ENCODE measurements at regions not wholly inside any gene's neighbourhood (a gene's known extent, or its start where the extent isn't known, plus 50 kb on each side); places are given as distances from the start of the nearest gene placed in this dataset.

- POLR2A ChIA-PET: no interaction called here
- H3K4me3 Mint-ChIP-seq: no peak overlapping the region
- H3K27ac Mint-ChIP-seq: no peak overlapping the region
These were observed 306.2 kb upstream of the ARID1B start for GRCh38 chr6:156471000-156471399.

GRCh38 chr6:156464100-156464878 is 312.9 kb upstream of the ARID1B start:
- no peak overlapping the region for H3K27ac Mint-ChIP-seq
- POLR2A ChIA-PET: no interaction called here
- peaks cover 18% of the 10 kb centered on the region for H3K27me3 Mint-ChIP-seq
- no peak overlapping the region for H3K4me3 Mint-ChIP-seq
- peaks cover 3% of the 10 kb centered on the region for H3K4me1 Mint-ChIP-seq
- ATAC-seq (ENCODE audit: low read depth) (no peak), DNase-seq (no peak)
- peaks cover 3% of the 10 kb centered on the region for H3K36me3 Mint-ChIP-seq
- peaks cover 7% of the 10 kb centered on the region for H3K9me3 Mint-ChIP-seq

More at GRCh38 chr6:156471000-156471399, 306.2 kb upstream of the ARID1B start:
- peaks cover 4% of the 10 kb centered on the region for H3K36me3 Mint-ChIP-seq
- no peak for DNase-seq
- peaks cover 4% of the 10 kb centered on the region for H3K27me3 Mint-ChIP-seq
- peaks cover 4% of the 10 kb centered on the region for H3K4me1 Mint-ChIP-seq
- ATAC-seq (ENCODE audit: low read depth): no peak
- peaks cover 9% of the 10 kb centered on the region for H3K9me3 Mint-ChIP-seq

GRCh38 chr6:156461647-156462046 is 315.5 kb upstream of the ARID1B start:
- Mint-ChIP-seq H3K36me3 (peaks cover 3% of the 10 kb centered on the region), H3K9me3 (peaks cover 5% of the 10 kb centered on the region), H3K4me1 (peaks cover 3% of the 10 kb centered on the region), H3K4me3 (no peak overlapping the region), H3K27ac (no peak overlapping the region), H3K27me3 (peaks cover 14% of the 10 kb centered on the region)
- no peak for DNase-seq
- no peak for ATAC-seq (ENCODE audit: low read depth)
- POLR2A ChIA-PET: no interaction called here

- Mint-ChIP-seq H3K4me3 (no peak overlapping the region), H3K27me3 (peaks cover 7% of the 10 kb centered on the region), H3K27ac (no peak overlapping the region), H3K9me3 (peaks cover 4% of the 10 kb centered on the region), H3K4me1 (no peaks in the 10 kb centered on the region), H3K36me3 (no peaks in the 10 kb centered on the region)
- DNase-seq (no peak), ATAC-seq (ENCODE audit: low read depth) (no peak)
- POLR2A ChIA-PET: no interaction called here
These were observed 319.6 kb upstream of the ARID1B start for GRCh38 chr6:156457601-156458000.

- POLR2A ChIA-PET: no interaction called here
- DNase-seq: no peak
- Mint-ChIP-seq H3K27ac (no peak overlapping the region), H3K27me3 (peaks cover 4% of the 10 kb centered on the region), H3K36me3 (no peaks in the 10 kb centered on the region), H3K4me1 (peaks cover 1% of the 10 kb centered on the region), H3K9me3 (peaks cover 4% of the 10 kb centered on the region), H3K4me3 (no peak overlapping the region)
- ATAC-seq (ENCODE audit: low read depth): no peak
These were observed 321.3 kb upstream of the ARID1B start for GRCh38 chr6:156455847-156456246.

GRCh38 chr6:156454867-156455266 is 322.3 kb upstream of the ARID1B start:
- H3K27me3 Mint-ChIP-seq: peaks cover under 1% of the 10 kb centered on the region
- no peak for DNase-seq
- peaks cover 4% of the 10 kb centered on the region for H3K9me3 Mint-ChIP-seq
- no peak for ATAC-seq (ENCODE audit: low read depth)
- H3K36me3 Mint-ChIP-seq: no peaks in the 10 kb centered on the region
- POLR2A ChIA-PET: no interaction called here
- peaks cover 8% of the 10 kb centered on the region for H3K4me1 Mint-ChIP-seq
- H3K27ac Mint-ChIP-seq: no peak overlapping the region
- no peak overlapping the region for H3K4me3 Mint-ChIP-seq

GRCh38 chr6:156451726-156452125 is 325.5 kb upstream of the ARID1B start:
- H3K9me3 Mint-ChIP-seq: peaks cover 4% of the 10 kb centered on the region
- POLR2A ChIA-PET: no interaction called here
- H3K4me1 Mint-ChIP-seq: peaks cover 8% of the 10 kb centered on the region
- no peak overlapping the region for H3K4me3 Mint-ChIP-seq
- no peaks in the 10 kb centered on the region for H3K27me3 Mint-ChIP-seq
- H3K36me3 Mint-ChIP-seq: no peaks in the 10 kb centered on the region
- DNase-seq: no peak
- no peak overlapping the region for H3K27ac Mint-ChIP-seq
- no peak for ATAC-seq (ENCODE audit: low read depth)

- no peaks in the 10 kb centered on the region for H3K36me3 Mint-ChIP-seq
- peaks cover 4% of the 10 kb centered on the region for H3K9me3 Mint-ChIP-seq
- H3K4me3 Mint-ChIP-seq: no peak overlapping the region
- peaks cover 8% of the 10 kb centered on the region for H3K4me1 Mint-ChIP-seq
- H3K27me3 Mint-ChIP-seq: no peaks in the 10 kb centered on the region
- no peak for ATAC-seq (ENCODE audit: low read depth)
- DNase-seq: no peak
- POLR2A ChIA-PET: no interaction called here
- no peak overlapping the region for H3K27ac Mint-ChIP-seq
These were observed 326.1 kb upstream of the ARID1B start for GRCh38 chr6:156451088-156451487.

- POLR2A ChIA-PET: no interaction called here
- Mint-ChIP-seq H3K27ac (no peak overlapping the region), H3K4me3 (no peak overlapping the region), H3K36me3 (no peaks in the 10 kb centered on the region), H3K9me3 (peaks cover 4% of the 10 kb centered on the region), H3K27me3 (no peaks in the 10 kb centered on the region), H3K4me1 (peaks cover 8% of the 10 kb centered on the region)
- ATAC-seq (ENCODE audit: low read depth): no peak
- DNase-seq: no peak
These were observed 326.8 kb upstream of the ARID1B start for GRCh38 chr6:156450421-156450820.

- POLR2A ChIA-PET: no interaction called here
- DNase-seq (no peak), ATAC-seq (ENCODE audit: low read depth) (no peak)
- Mint-ChIP-seq H3K4me1 (peaks cover 8% of the 10 kb centered on the region), H3K36me3 (peaks cover under 1% of the 10 kb centered on the region), H3K27me3 (peaks cover 3% of the 10 kb centered on the region), H3K27ac (no peak overlapping the region), H3K4me3 (no peak overlapping the region), H3K9me3 (peaks cover 1% of the 10 kb centered on the region)
These were observed 327.6 kb upstream of the ARID1B start for GRCh38 chr6:156449569-156449968.

GRCh38 chr6:156449128-156449527 is 328.1 kb upstream of the ARID1B start:
- peaks cover 4% of the 10 kb centered on the region for H3K9me3 Mint-ChIP-seq
- peaks cover 3% of the 10 kb centered on the region for H3K27me3 Mint-ChIP-seq
- DNase-seq: no peak
- H3K4me3 Mint-ChIP-seq: no peak overlapping the region
- H3K4me1 Mint-ChIP-seq: peaks cover 8% of the 10 kb centered on the region
- ATAC-seq (ENCODE audit: low read depth): no peak
- POLR2A ChIA-PET: no interaction called here
- no peak overlapping the region for H3K27ac Mint-ChIP-seq
- H3K36me3 Mint-ChIP-seq: peaks cover 4% of the 10 kb centered on the region

- Mint-ChIP-seq H3K4me3 (no peak overlapping the region), H3K27me3 (peaks cover 3% of the 10 kb centered on the region), H3K9me3 (peaks cover 4% of the 10 kb centered on the region), H3K36me3 (peaks cover 4% of the 10 kb centered on the region), H3K27ac (no peak overlapping the region), H3K4me1 (peaks cover 8% of the 10 kb centered on the region)
- POLR2A ChIA-PET: no interaction called here
- no peak for ATAC-seq (ENCODE audit: low read depth)
- DNase-seq: no peak
These were observed 328.6 kb upstream of the ARID1B start for GRCh38 chr6:156448579-156448978.

- ATAC-seq (ENCODE audit: low read depth) (no peak), DNase-seq (no peak)
- no peak overlapping the region for H3K4me3 Mint-ChIP-seq
- POLR2A ChIA-PET: no interaction called here
- H3K4me1 Mint-ChIP-seq: no peaks in the 10 kb centered on the region
- peaks cover 4% of the 10 kb centered on the region for H3K36me3 Mint-ChIP-seq
- peaks cover 4% of the 10 kb centered on the region for H3K9me3 Mint-ChIP-seq
- H3K27ac Mint-ChIP-seq: no peak overlapping the region
- H3K27me3 Mint-ChIP-seq: peaks cover 9% of the 10 kb centered on the region
These were observed 336.5 kb upstream of the ARID1B start for GRCh38 chr6:156440688-156441087.

GRCh38 chr6:156438350-156438923 is 338.7 kb upstream of the ARID1B start:
- POLR2A ChIA-PET: no interaction called here
- Mint-ChIP-seq H3K4me1 (no peaks in the 10 kb centered on the region), H3K9me3 (no peaks in the 10 kb centered on the region), H3K4me3 (no peak overlapping the region), H3K27me3 (peaks cover 6% of the 10 kb centered on the region), H3K27ac (no peak overlapping the region), H3K36me3 (no peaks in the 10 kb centered on the region)
- ATAC-seq (ENCODE audit: low read depth) (no peak), DNase-seq (no peak)

Data from activated naive CD8-positive, alpha-beta T cell treated with anti-CD3 and anti-CD28 coated beads, Interleukin-2, amount 10 ng/mL, durations not matched to agents 7 days and 5 days (primary cell).